Thyroid gland (tissue), 4 donors: ENCODE measurements at regions not wholly inside any gene's neighbourhood (a gene's known extent, or its start where the extent isn't known, plus 50 kb on each side); places are given as distances from the start of the nearest gene placed in this dataset.

Source experiments
- POLR2A ChIP-seq, 2 donors: fragments of 450-650 bp; IDR thresholded peaks; one replicate each; pipeline ENCODE4 v1.6.1; 2017; ENCODE audit warnings: antibody characterized with exemption in 2 of 2, mild to moderate bottlenecking in 2 of 2, moderate library complexity in 1 of 2
- TF ChIP-seq, protein P1 (sequence below), 6 experiments: fragments of 200-600 bp in 3 of 6; fragments of 450-650 bp in 3 of 6; sonication (generic) in 3 of 6; IDR thresholded peaks; one replicate each; pipeline ENCODE4 v1.5.1; 2016 to 2019; ENCODE audit warnings: antibody characterized with exemption in 6 of 6, mild to moderate bottlenecking in 2 of 6, inconsistent platforms in 1 of 6, moderate library complexity in 1 of 6

DNA sequence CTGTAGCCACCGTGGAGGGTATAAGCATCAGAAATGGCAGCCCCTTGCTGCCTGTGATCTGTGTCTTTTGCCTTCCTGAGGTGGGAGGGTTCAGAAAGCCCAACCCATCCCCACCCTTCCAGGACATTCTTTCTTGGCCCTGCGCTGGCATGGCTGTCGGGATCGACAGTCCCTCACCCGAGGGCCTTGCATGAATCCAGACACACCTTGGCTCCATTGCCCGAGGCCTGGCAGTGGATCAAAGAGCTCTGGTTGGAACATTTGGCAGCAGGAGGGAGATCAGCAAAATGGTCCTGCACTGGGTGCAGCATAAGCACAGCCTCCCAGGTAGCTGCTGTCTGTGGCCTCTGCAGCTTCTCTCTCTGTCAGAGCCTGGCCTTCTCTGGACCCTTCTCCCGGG is 246.6 kb upstream of the MAF start:
- TF ChIP-seq, protein P1, sequence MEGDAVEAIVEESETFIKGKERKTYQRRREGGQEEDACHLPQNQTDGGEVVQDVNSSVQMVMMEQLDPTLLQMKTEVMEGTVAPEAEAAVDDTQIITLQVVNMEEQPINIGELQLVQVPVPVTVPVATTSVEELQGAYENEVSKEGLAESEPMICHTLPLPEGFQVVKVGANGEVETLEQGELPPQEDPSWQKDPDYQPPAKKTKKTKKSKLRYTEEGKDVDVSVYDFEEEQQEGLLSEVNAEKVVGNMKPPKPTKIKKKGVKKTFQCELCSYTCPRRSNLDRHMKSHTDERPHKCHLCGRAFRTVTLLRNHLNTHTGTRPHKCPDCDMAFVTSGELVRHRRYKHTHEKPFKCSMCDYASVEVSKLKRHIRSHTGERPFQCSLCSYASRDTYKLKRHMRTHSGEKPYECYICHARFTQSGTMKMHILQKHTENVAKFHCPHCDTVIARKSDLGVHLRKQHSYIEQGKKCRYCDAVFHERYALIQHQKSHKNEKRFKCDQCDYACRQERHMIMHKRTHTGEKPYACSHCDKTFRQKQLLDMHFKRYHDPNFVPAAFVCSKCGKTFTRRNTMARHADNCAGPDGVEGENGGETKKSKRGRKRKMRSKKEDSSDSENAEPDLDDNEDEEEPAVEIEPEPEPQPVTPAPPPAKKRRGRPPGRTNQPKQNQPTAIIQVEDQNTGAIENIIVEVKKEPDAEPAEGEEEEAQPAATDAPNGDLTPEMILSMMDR (IDR thresholded peaks at IDR 0.05) = no peak
- TF ChIP-seq POLR2A (IDR thresholded peaks at IDR 0.05) = no peak
